ENCODE measurements at regions not wholly inside any gene's neighbourhood (a gene's known extent, or its start where the extent isn't known, plus 50 kb on each side); places are given as distances from the start of the nearest gene placed in this dataset.

- no peak for DNase-seq (ENCODE audit: low read depth)
These were observed 1348.7 kb upstream of the C9orf72 start for GRCh38 chr9:28921857-28922500.

GRCh38 chr9:28922891-28923290 is 1349.6 kb upstream of the C9orf72 start:
- DNase-seq (ENCODE audit: low read depth) = no peak

- DNase-seq (ENCODE audit: low read depth) = no peak
These were observed 1350.1 kb upstream of the C9orf72 start for GRCh38 chr9:28923351-28923750.

GRCh38 chr9:28925157-28925556 is 1351.9 kb upstream of the C9orf72 start:
- no peak for DNase-seq (ENCODE audit: low read depth)

- no peak for DNase-seq (ENCODE audit: low read depth)
These were observed 1353.0 kb upstream of the C9orf72 start for GRCh38 chr9:28926306-28926705.

GRCh38 chr9:28927691-28928090 is 1354.4 kb upstream of the C9orf72 start:
- DNase-seq (ENCODE audit: low read depth) = no peak

GRCh38 chr9:28929433-28929832 is 1356.2 kb upstream of the C9orf72 start:
- no peak for DNase-seq (ENCODE audit: low read depth)

- no peak for DNase-seq (ENCODE audit: low read depth)
These were observed 1357.5 kb upstream of the C9orf72 start for GRCh38 chr9:28930766-28931165.

GRCh38 chr9:28934111-28934510 is 1360.8 kb upstream of the C9orf72 start:
- no peak for DNase-seq (ENCODE audit: low read depth)

GRCh38 chr9:28938981-28939380 is 1365.7 kb upstream of the C9orf72 start:
- no peak for DNase-seq (ENCODE audit: low read depth)

- no peak for DNase-seq (ENCODE audit: low read depth)
These were observed 1368.6 kb upstream of the C9orf72 start for GRCh38 chr9:28941856-28942255.

GRCh38 chr9:28942941-28943340 is 1369.7 kb upstream of the C9orf72 start:
- no peak for DNase-seq (ENCODE audit: low read depth)

- DNase-seq (ENCODE audit: low read depth) = no peak
These were observed 1373.4 kb upstream of the C9orf72 start for GRCh38 chr9:28946648-28947047.

- DNase-seq (ENCODE audit: low read depth) = no peak
These were observed 1378.7 kb upstream of the C9orf72 start for GRCh38 chr9:28951945-28952344.

- no peak for DNase-seq (ENCODE audit: low read depth)
These were observed 1383.0 kb upstream of the C9orf72 start for GRCh38 chr9:28956116-28956880.

GRCh38 chr9:28960602-28961001 is 1387.3 kb upstream of the C9orf72 start:
- DNase-seq (ENCODE audit: low read depth) = no peak

- DNase-seq (ENCODE audit: low read depth) = no peak
These were observed 1388.3 kb upstream of the C9orf72 start for GRCh38 chr9:28961623-28962022.

- DNase-seq (ENCODE audit: low read depth) = no peak
These were observed 1393.9 kb upstream of the C9orf72 start for GRCh38 chr9:28967226-28967625.

GRCh38 chr9:28970241-28970654 is 1397.0 kb upstream of the C9orf72 start:
- DNase-seq (ENCODE audit: low read depth) = no peak

GRCh38 chr9:28971881-28972280 is 1398.6 kb upstream of the C9orf72 start:
- DNase-seq (ENCODE audit: low read depth) = no peak

- DNase-seq (ENCODE audit: low read depth) = no peak
These were observed 1403.0 kb upstream of the C9orf72 start for GRCh38 chr9:28976250-28976649.

- DNase-seq (ENCODE audit: low read depth) = no peak
These were observed 1403.4 kb upstream of the C9orf72 start for GRCh38 chr9:28976684-28977083.

- DNase-seq (ENCODE audit: low read depth) = no peak
These were observed 1407.8 kb upstream of the C9orf72 start for GRCh38 chr9:28981129-28981528.

GRCh38 chr9:28981711-28982110 is 1408.4 kb upstream of the C9orf72 start:
- DNase-seq (ENCODE audit: low read depth) = no peak

Data from Daoy (cell line).